ENCODE measurements at regions not wholly inside any gene's neighbourhood (a gene's known extent, or its start where the extent isn't known, plus 50 kb on each side); places are given as distances from the start of the nearest gene placed in this dataset.

GRCh38 chr1:199071080-199071479, 432.2 kb downstream of the PTPRC start:
- no peak overlapping the region for H3K27ac ChIP-seq
- intact Hi-C loops (cut with DNase I; ENCODE audit: low total_unique reads), result no loop called here
- no peaks in the 10 kb centered on the region for H3K4me1 ChIP-seq
- H3K4me3 ChIP-seq, result no peak overlapping the region
- H3K27me3 ChIP-seq, result no peaks in the 10 kb centered on the region
- no peak for DNase-seq
- TF ChIP-seq POLR2A (IDR thresholded peaks at IDR 0.05) (no peak), CTCF (IDR thresholded peaks at IDR 0.05) (no peak)
- H3K9me3 ChIP-seq, result no peaks in the 10 kb centered on the region
- no peaks in the 10 kb centered on the region for H3K36me3 ChIP-seq

- DNase-seq, result no peak
- Histone ChIP-seq H3K9me3 (no peaks in the 10 kb centered on the region), H3K27me3 (no peaks in the 10 kb centered on the region), H3K36me3 (no peaks in the 10 kb centered on the region), H3K4me1 (no peaks in the 10 kb centered on the region), H3K4me3 (no peak overlapping the region), H3K27ac (no peak overlapping the region)
- intact Hi-C loops (cut with DNase I; ENCODE audit: low total_unique reads), result no loop called here
- no peak for TF ChIP-seq CTCF (IDR thresholded peaks at IDR 0.05)
- no peak for TF ChIP-seq POLR2A (IDR thresholded peaks at IDR 0.05)
Observed at GRCh38 chr1:199073166-199073565, 434.3 kb downstream of the PTPRC start.

GRCh38 chr1:199075792-199076191, 437.0 kb downstream of the PTPRC start:
- intact Hi-C loops (cut with DNase I; ENCODE audit: low total_unique reads), result no loop called here
- TF ChIP-seq CTCF (IDR thresholded peaks at IDR 0.05) (no peak), POLR2A (IDR thresholded peaks at IDR 0.05) (no peak)
- H3K4me3 ChIP-seq, result no peak overlapping the region
- no peak for DNase-seq
- H3K4me1 ChIP-seq, result no peaks in the 10 kb centered on the region
- no peaks in the 10 kb centered on the region for H3K9me3 ChIP-seq
- H3K36me3 ChIP-seq, result no peaks in the 10 kb centered on the region
- H3K27me3 ChIP-seq, result no peaks in the 10 kb centered on the region
- no peak overlapping the region for H3K27ac ChIP-seq

GRCh38 chr1:199079994-199080393, 441.2 kb downstream of the PTPRC start:
- no peak for DNase-seq
- Histone ChIP-seq H3K9me3 (no peaks in the 10 kb centered on the region), H3K4me1 (no peaks in the 10 kb centered on the region), H3K4me3 (no peak overlapping the region), H3K36me3 (no peaks in the 10 kb centered on the region), H3K27ac (no peak overlapping the region), H3K27me3 (no peaks in the 10 kb centered on the region)
- intact Hi-C loops (cut with DNase I; ENCODE audit: low total_unique reads), result no loop called here
- no peak for TF ChIP-seq CTCF (IDR thresholded peaks at IDR 0.05)
- TF ChIP-seq POLR2A (IDR thresholded peaks at IDR 0.05), result no peak

- Histone ChIP-seq H3K36me3 (no peaks in the 10 kb centered on the region), H3K9me3 (no peaks in the 10 kb centered on the region), H3K4me1 (no peaks in the 10 kb centered on the region), H3K27me3 (no peaks in the 10 kb centered on the region), H3K4me3 (no peak overlapping the region), H3K27ac (no peak overlapping the region)
- no peak for TF ChIP-seq POLR2A (IDR thresholded peaks at IDR 0.05)
- TF ChIP-seq CTCF (IDR thresholded peaks at IDR 0.05), result no peak
- intact Hi-C loops (cut with DNase I; ENCODE audit: low total_unique reads), result no loop called here
- no peak for DNase-seq
Observed at GRCh38 chr1:199081739-199082138, 442.9 kb downstream of the PTPRC start.
